Activated T-cell treated with anti-CD3 and anti-CD28 coated beads, Interleukin-2, amount 50 U/mL, for 72 hours (primary cell): ENCODE measurements at regions not wholly inside any gene's neighbourhood (a gene's known extent, or its start where the extent isn't known, plus 50 kb on each side); places are given as distances from the start of the nearest gene placed in this dataset.

ENCODE experiments used
- ATAC-seq, 2 donors: fragments of 150-1000 bp; cut with Tn5 transposase; replicated peaks in 1 of 2; 2 replicates each; pipeline ENCODE4 v1.10.0; 2021; ENCODE audit warnings: moderate library complexity in 2 of 2, mild to moderate bottlenecking in 1 of 2
- DNase-seq, 2 donors: peaks; one replicate each; pipeline ENCODE4 v3.0.0; 2021 to 2022; ENCODE audit warnings: mixed read lengths in 1 of 2
- H3K27ac Mint-ChIP-seq: one replicate; pipeline ENCODE4 v1.8.0; 2022; ENCODE audit warnings: mild to moderate bottlenecking, moderate library complexity, mixed read lengths
- H3K27me3 Mint-ChIP-seq: one replicate; pipeline ENCODE4 v1.8.0; 2022; ENCODE audit warnings: low read depth, mixed read lengths
- H3K36me3 Mint-ChIP-seq, 2 donors: one replicate each; pipeline ENCODE4 v1.8.0; 2022; ENCODE audit warnings: mixed read lengths in 2 of 2, mild to moderate bottlenecking in 1 of 2; ENCODE audit not compliant: insufficient read depth in 2 of 2
- H3K4me1 Mint-ChIP-seq: one replicate; pipeline ENCODE4 v1.8.0; 2022; ENCODE audit warnings: low read depth, mixed read lengths
- H3K4me3 Mint-ChIP-seq, 2 donors: one replicate each; pipeline ENCODE4 v1.8.0; 2022; ENCODE audit warnings: mild to moderate bottlenecking in 2 of 2, mixed read lengths in 2 of 2, moderate library complexity in 2 of 2
- H3K9me3 Mint-ChIP-seq, 2 donors: one replicate each; pipeline ENCODE4 v1.8.0; 2022; ENCODE audit warnings: mixed read lengths in 2 of 2

DNA sequence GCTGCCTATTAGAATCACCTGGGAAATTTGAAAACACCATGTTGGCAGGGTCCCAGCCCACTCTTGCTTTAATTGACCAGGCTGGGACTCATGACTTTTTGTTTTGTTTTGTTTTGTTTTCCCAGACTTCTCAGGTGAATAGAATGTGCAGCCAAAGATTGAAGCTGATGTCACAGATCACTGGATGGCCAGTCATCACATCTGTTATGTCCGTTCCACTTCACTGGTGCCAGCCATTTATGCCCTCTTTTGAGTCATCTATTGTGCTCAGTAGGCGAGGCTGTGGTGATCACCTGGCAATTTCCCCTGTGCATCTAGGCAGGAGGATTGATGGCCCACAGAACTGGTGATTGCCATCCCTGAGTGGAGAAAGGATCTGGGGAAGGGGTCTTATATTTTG lies 297.3 kb downstream of the INSC start:
- H3K36me3 Mint-ChIP-seq: no peaks in the 10 kb centered on the region
- no peak for DNase-seq
- no peak overlapping the region for H3K27ac Mint-ChIP-seq
- H3K4me3 Mint-ChIP-seq: no peak overlapping the region
- H3K4me1 Mint-ChIP-seq: no peaks in the 10 kb centered on the region
- ATAC-seq: no peak
- peaks cover 0 to 2% of the 10 kb centered on the region in 2 donors for H3K9me3 Mint-ChIP-seq
- peaks cover 7% of the 10 kb centered on the region for H3K27me3 Mint-ChIP-seq

DNA sequence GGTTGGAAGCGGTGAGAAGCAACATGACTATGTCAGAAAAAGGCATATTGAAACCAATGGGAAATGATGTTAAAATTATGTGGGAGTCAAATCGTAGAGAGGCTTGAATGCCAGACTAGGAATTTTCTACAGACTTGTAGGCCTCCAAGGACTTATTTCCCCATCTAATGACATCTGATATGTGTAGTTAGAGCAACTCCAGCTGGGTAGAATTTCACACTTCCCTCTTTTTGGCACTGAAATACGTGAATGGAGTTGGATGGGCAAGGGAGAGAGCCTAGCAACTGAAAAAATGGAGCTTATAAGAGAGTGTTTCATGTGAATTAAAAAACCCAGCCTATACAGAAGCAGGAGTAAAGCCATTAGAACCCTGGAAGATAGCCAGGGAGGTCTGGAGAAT lies 304.2 kb downstream of the INSC start:
- H3K27me3 Mint-ChIP-seq: peaks cover 3% of the 10 kb centered on the region
- DNase-seq (no peak), ATAC-seq (no peak)
- no peaks in the 10 kb centered on the region for H3K36me3 Mint-ChIP-seq
- no peak overlapping the region for H3K4me3 Mint-ChIP-seq
- no peaks in the 10 kb centered on the region for H3K4me1 Mint-ChIP-seq
- H3K27ac Mint-ChIP-seq: no peak overlapping the region
- peaks cover 0 to 4% of the 10 kb centered on the region in 2 donors for H3K9me3 Mint-ChIP-seq

DNA sequence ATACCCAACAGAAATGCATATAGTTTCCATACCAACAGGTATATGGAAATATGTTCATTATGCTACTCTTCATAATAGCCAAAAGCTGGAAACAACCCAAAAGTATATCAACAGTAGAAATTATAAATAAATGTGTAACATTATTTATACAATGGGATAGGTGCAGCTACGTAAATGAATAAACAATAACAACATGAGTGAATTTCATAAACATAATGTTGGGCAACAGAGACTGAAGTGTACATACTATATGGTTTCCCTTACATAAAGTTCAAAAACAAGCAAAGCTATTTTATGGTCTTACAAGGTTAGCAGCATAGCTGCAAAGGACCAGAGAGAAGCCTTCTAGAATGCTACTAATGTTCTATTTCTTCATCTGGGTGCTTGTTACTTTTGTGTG lies 305.0 kb downstream of the INSC start:
- Mint-ChIP-seq H3K36me3 (no peaks in the 10 kb centered on the region), H3K27ac (no peak overlapping the region), H3K4me3 (no peak overlapping the region), H3K27me3 (no peaks in the 10 kb centered on the region), H3K4me1 (no peaks in the 10 kb centered on the region), H3K9me3 (peaks cover 0 to 4% of the 10 kb centered on the region in 2 donors)
- DNase-seq (no peak), ATAC-seq (no peak)

DNA sequence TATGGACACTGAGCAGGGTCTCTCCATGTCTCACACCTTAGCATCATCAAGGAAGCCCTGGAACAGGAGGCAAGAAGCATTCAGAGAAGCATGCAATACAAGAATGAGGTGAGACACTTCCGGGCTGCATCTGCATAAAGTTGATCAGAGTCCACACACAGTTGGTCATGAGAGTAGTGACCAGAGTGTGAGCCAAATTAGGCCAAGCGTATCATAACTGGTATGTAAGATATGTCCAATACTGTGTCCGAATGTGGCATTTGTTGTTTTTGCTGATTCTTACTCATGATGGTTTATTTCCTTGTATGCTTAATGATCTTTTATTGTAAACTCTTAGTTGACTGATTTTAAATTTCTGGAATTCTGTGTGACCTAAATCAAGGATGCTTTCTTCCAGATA lies 315.7 kb downstream of the INSC start:
- no peaks in the 10 kb centered on the region for H3K4me1 Mint-ChIP-seq
- H3K9me3 Mint-ChIP-seq: no peaks in the 10 kb centered on the region
- ATAC-seq: no peak
- DNase-seq: no peak
- no peaks in the 10 kb centered on the region for H3K27me3 Mint-ChIP-seq
- no peak overlapping the region for H3K27ac Mint-ChIP-seq
- no peak overlapping the region for H3K4me3 Mint-ChIP-seq
- H3K36me3 Mint-ChIP-seq: no peaks in the 10 kb centered on the region

DNA sequence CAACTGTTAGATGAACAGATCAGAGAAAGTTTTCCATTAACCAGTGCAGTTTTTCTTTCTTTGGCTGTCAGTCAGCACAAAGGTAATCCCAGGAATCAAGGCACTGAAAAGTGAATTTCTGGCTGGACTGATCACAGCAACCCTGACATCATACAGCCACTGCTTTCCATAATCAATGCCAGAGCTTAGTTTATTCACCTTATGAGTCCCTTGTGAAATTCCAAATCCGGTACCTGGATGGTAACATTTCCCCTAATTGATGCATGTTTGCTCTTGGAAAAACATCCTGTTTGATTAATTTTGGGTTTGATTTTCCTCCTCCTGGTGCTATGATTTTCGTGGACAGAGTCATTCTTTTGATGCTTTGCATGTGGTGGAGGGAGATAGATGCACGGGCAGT lies 319.8 kb downstream of the INSC start:
- DNase-seq (no peak), ATAC-seq (no peak)
- Mint-ChIP-seq H3K27ac (no peak overlapping the region), H3K9me3 (peaks cover 0 to 2% of the 10 kb centered on the region in 2 donors), H3K4me1 (no peaks in the 10 kb centered on the region), H3K27me3 (no peaks in the 10 kb centered on the region), H3K36me3 (no peaks in the 10 kb centered on the region), H3K4me3 (no peak overlapping the region)

DNA sequence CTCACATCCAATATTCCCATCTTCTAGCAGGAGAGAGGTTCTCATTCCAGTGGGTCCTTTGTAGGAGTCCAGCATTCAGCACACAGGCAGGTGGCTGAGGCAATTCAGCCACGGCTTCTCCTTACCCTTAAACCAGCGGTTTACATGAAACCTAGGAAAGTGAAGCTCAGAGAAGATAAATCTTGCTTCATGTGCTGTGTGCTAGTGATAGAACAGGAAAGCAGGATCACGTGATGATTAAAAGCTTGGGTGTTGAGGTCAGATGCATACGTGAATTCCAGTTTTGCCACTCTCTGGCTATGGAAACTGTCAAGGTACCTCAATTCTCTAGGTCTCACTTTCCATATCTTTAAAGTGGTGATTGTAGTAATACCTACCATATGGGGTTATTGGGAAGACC lies 331.6 kb downstream of the INSC start:
- no peak for DNase-seq
- Mint-ChIP-seq H3K36me3 (no peaks in the 10 kb centered on the region), H3K27me3 (no peaks in the 10 kb centered on the region), H3K4me3 (no peak overlapping the region), H3K27ac (no peak overlapping the region), H3K4me1 (no peaks in the 10 kb centered on the region), H3K9me3 (peaks cover 1 to 2% of the 10 kb centered on the region in 2 donors)
- ATAC-seq: no peak

DNA sequence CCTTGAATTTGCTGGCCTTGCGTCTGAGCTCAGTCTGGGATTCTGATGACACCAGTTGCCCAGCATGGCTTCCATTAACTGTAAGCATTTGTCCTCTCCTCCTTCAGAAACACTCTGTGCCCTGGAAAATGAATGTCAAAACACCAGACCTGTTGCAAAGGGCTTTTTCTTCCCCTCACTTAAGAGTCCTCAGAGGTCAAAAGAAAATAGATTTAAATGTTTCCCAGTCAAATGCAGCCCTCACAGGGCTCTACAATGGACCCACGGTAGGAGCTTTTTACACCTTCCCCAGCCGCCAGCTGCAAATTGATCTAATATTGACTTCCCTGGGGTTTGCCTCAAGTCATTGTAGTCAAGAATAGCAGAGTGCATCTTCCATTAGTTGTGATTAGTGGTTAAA lies 332.2 kb downstream of the INSC start:
- DNase-seq (no peak), ATAC-seq (no peak)
- no peaks in the 10 kb centered on the region for H3K36me3 Mint-ChIP-seq
- no peak overlapping the region for H3K4me3 Mint-ChIP-seq
- no peaks in the 10 kb centered on the region for H3K27me3 Mint-ChIP-seq
- no peaks in the 10 kb centered on the region for H3K4me1 Mint-ChIP-seq
- H3K9me3 Mint-ChIP-seq: peaks cover 3 to 4% of the 10 kb centered on the region in 2 donors
- no peak overlapping the region for H3K27ac Mint-ChIP-seq

DNA sequence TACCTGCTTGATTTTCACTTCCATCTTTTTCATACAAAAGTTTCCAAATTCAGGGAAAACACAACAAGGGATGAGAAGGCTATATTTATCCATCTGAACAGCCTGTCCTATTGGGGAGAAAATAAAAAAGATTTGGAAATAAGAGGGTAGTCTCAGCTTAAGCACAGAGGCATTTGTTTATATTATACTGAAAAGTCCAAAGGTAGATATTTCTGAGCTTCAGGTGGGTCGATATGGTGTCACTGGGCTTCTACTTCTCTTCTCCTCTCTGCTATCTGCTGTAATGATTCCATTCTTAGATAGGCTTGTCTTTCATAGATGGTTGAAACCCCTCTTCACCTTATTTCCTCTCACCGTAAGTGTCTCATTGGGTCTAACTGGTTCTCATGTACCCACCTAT lies 337.0 kb downstream of the INSC start:
- no peak overlapping the region for H3K4me3 Mint-ChIP-seq
- DNase-seq: no peak
- peaks cover 4 to 5% of the 10 kb centered on the region in 2 donors for H3K9me3 Mint-ChIP-seq
- no peak overlapping the region for H3K27ac Mint-ChIP-seq
- ATAC-seq: no peak
- H3K27me3 Mint-ChIP-seq: no peaks in the 10 kb centered on the region
- H3K4me1 Mint-ChIP-seq: no peaks in the 10 kb centered on the region
- H3K36me3 Mint-ChIP-seq: no peaks in the 10 kb centered on the region

DNA sequence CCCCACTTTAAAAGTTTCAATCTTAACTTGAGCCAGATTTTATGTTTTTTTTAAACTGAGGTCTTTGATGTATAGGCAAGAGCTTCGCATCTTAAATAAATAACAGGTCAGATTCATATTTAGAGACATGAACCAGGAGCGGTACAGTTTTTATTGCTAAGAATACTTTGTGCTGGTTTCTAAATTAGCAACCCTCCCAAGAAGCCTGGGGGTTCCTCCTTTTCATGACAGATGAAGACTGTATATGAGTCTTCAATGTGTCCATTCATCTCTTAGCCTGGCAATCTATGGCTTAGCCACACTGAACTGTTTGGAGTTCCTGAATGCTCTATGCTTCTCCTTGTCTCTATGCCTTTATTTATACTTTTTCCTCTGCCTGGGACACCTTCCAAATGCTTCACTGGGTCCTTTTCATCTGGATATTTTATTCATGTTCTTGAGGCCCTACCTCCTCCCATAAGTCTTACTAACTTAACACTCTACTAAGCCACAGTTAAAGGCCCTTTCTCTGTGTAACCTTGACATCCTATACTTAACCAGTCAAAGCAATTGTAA lies 338.6 kb downstream of the INSC start:
- H3K4me3 Mint-ChIP-seq: no peak overlapping the region
- no peaks in the 10 kb centered on the region for H3K27me3 Mint-ChIP-seq
- no peaks in the 10 kb centered on the region for H3K4me1 Mint-ChIP-seq
- DNase-seq: no peak
- ATAC-seq: no peak
- peaks cover 4% of the 10 kb centered on the region in 2 donors for H3K9me3 Mint-ChIP-seq
- no peak overlapping the region for H3K27ac Mint-ChIP-seq
- no peaks in the 10 kb centered on the region for H3K36me3 Mint-ChIP-seq

DNA sequence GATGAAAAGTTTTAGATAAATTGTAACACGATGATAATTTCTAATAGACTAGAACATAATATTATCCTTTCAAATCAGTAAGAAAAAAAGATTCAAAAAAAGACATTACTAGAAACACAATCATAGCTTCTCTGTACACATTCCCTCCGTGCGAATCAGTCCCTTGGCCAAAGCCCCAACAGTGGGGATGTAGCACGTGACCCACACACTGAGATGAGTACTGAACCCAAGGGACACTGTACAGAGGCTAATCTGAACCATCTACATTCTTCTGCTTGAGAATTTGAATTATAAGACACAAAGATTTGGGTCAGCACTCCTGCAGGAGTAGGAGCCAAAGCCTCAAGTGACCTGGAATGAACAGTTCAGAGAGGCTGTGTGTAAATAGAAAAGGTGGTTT lies 353.7 kb downstream of the INSC start:
- H3K4me1 Mint-ChIP-seq: no peaks in the 10 kb centered on the region
- no peaks in the 10 kb centered on the region for H3K36me3 Mint-ChIP-seq
- H3K27me3 Mint-ChIP-seq: no peaks in the 10 kb centered on the region
- H3K4me3 Mint-ChIP-seq: no peak overlapping the region
- ATAC-seq (no peak), DNase-seq (no peak)
- H3K9me3 Mint-ChIP-seq: peaks cover 0 to 2% of the 10 kb centered on the region in 2 donors
- no peak overlapping the region for H3K27ac Mint-ChIP-seq

DNA sequence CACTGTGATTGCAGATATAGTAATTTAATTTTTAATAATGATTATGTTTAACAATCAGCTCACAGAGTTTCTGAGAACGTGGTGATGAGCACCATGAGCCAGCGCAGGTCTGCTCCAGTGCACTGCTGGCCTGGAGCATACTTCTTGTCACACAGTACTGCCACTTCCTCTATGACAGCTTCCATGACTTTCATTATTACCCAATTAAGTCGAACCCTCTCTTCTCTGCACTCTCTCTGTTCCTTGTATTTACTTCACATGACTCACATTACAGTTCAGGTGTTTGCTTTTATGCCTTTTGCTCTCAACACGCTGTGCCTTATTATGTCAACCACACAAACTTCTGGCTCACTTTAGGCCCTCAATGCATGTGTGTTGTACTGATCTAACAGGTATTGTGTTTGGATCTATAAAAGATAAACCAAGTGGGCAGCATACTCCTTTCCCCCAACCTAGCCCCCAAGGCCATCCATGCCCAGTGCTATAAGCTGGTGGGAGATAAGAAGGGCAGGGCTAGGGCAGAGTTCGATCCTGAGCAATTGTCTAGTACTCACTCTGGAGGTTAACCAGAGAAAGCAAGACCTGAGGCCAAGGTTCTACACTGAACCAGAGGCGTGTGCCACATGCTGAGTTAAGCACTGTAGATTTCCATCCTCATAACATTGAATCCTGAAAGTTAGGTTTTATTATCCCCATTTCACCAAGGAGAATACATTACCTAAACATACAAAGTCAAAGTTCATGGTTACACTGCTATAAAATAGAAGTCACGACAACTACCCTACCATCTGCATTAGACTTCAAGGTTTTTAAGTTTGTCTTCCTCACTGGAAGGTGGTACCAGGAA lies 356.5 kb downstream of the INSC start:
- no peak for ATAC-seq
- H3K27ac Mint-ChIP-seq: no peak overlapping the region
- peaks cover 0 to 2% of the 10 kb centered on the region in 2 donors for H3K9me3 Mint-ChIP-seq
- no peak for DNase-seq
- H3K4me1 Mint-ChIP-seq: no peaks in the 10 kb centered on the region
- no peak overlapping the region for H3K4me3 Mint-ChIP-seq
- no peaks in the 10 kb centered on the region for H3K27me3 Mint-ChIP-seq
- H3K36me3 Mint-ChIP-seq: no peaks in the 10 kb centered on the region

DNA sequence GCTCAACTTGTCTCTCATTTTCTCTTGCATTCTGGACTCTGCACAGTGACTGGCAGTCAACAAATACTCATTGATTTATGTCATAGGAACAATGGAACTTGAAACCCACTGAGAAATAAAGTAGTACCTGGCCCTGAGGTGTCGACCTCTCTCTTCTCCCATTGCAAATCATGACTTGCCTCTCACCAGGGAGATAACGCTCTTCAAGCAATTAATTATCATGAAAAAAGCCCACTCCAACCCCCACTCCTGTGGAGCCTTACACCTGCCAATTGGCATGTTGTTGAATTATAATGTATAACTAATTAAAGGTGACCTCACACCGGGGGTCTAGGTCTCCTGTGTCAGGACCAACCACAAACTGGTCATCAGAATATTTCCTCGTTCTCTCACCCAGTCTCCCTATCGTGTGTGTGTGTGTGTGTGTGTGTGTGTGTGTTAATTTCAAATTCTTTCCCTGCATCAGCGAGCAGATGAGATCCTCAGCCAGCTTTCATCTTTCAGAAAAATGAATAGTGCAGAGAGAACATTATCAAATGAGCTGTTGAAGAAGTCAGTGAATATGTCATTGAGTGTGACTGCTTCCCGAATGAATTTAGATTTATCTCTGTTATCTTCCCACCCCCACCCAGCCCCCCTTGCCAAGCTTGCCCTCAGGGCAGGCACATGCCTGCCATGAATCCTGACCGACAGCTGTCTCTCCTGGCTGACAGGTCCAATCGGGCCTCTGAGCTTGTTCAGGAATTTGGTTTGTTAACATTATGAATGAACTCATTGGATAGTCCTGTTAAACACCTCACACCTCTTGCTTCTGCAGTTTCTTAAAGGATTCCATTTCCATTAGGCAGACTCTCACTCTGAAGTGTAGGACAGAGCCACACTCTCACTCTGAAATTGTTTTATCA lies 357.4 kb downstream of the INSC start:
- DNase-seq: no peak
- no peaks in the 10 kb centered on the region for H3K9me3 Mint-ChIP-seq
- H3K36me3 Mint-ChIP-seq: no peaks in the 10 kb centered on the region
- H3K27ac Mint-ChIP-seq: no peak overlapping the region
- H3K4me3 Mint-ChIP-seq: no peak overlapping the region
- H3K4me1 Mint-ChIP-seq: no peaks in the 10 kb centered on the region
- no peaks in the 10 kb centered on the region for H3K27me3 Mint-ChIP-seq
- ATAC-seq: no peak
